ENCODE measurements at regions not wholly inside any gene's neighbourhood (a gene's known extent, or its start where the extent isn't known, plus 50 kb on each side); places are given as distances from the start of the nearest gene placed in this dataset.

DNA sequence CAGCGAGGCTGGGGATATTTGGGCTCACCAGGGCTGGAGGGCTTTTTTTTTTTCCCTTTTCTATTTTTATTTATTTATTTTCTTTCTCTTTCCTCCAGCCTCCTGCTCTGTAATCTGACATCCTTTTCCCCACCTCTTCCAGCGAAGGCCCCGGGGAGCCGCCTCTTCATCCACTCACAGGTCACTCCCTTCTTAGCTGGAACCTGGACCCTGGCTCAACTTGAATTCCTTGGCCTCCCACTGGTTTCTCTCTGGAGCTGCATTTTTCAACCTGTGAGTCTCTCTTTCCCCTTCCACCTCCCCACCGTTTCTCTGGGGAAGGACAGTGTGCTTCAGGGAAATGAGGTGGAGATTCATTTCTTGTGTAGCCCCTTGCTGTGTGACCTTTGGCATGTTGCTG is 82.0 kb downstream of the MRM1 start:
- TF ChIP-seq CTCF (tag by site-specific recombination; IDR thresholded peaks at IDR 0.05), result no peak
- TF ChIP-seq SP3 (tag by site-specific recombination; IDR thresholded peaks at IDR 0.05), result no peak
- no peak for TF ChIP-seq ZNF26 (tag by site-specific recombination; IDR thresholded peaks at IDR 0.05)
- TF ChIP-seq BCL11A (tag by site-specific recombination; IDR thresholded peaks at IDR 0.05; ENCODE audit: low read depth), result no peak
- no peak for TF ChIP-seq ZNF37A (tag by site-specific recombination; IDR thresholded peaks at IDR 0.05)
- TF ChIP-seq ZNF639 (tag by site-specific recombination; IDR thresholded peaks at IDR 0.05), result no peak
- TF ChIP-seq, protein P1, sequence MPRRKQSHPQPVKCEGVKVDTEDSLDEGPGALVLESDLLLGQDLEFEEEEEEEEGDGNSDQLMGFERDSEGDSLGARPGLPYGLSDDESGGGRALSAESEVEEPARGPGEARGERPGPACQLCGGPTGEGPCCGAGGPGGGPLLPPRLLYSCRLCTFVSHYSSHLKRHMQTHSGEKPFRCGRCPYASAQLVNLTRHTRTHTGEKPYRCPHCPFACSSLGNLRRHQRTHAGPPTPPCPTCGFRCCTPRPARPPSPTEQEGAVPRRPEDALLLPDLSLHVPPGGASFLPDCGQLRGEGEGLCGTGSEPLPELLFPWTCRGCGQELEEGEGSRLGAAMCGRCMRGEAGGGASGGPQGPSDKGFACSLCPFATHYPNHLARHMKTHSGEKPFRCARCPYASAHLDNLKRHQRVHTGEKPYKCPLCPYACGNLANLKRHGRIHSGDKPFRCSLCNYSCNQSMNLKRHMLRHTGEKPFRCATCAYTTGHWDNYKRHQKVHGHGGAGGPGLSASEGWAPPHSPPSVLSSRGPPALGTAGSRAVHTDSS (tag by site-specific recombination; IDR thresholded peaks at IDR 0.05), result no peak
- TF ChIP-seq ZNF776 (tag by site-specific recombination; IDR thresholded peaks at IDR 0.05; ENCODE audit: borderline replicate concordance), result no peak
- TF ChIP-seq ZNF23 (tag by site-specific recombination; IDR thresholded peaks at IDR 0.05; ENCODE audit: borderline replicate concordance), result no peak
- TF ChIP-seq ZNF830 (tag by site-specific recombination; IDR thresholded peaks at IDR 0.05; ENCODE audit: low read depth), result no peak
- TF ChIP-seq ZNF76 (tag by site-specific recombination; IDR thresholded peaks at IDR 0.05; ENCODE audit: borderline replicate concordance, low read depth), result no peak
- TF ChIP-seq ZNF366 (tag by site-specific recombination; conservative IDR thresholded peaks at IDR 0.05), result no peak
- no peak for TF ChIP-seq ZNF704 (tag by site-specific recombination; IDR thresholded peaks at IDR 0.05)

Measured in HEK293 (cell line).